ENCODE measurements at regions not wholly inside any gene's neighbourhood (a gene's known extent, or its start where the extent isn't known, plus 50 kb on each side); places are given as distances from the start of the nearest gene placed in this dataset.

GRCh38 chr12:82625523-82625922 lies 61.2 kb upstream of the TMTC2 start:
- ATAC-seq (ENCODE audit: low read depth) (no peak), DNase-seq (no peak)
- H4K5ac ChIP-seq (ENCODE audit: low read depth, low read length), result no peak overlapping the region
- dilution Hi-C loops (cut with HindIII; ENCODE audit: low sequenced_read_pairs, unreplicated experiment) (no loop called here), intact Hi-C loops (cut with micrococcal nuclease) (no loop called here), in situ Hi-C loops (cut with MboI; ENCODE audit: low sequenced_read_pairs) (no loop called here)
- no peak overlapping the region for H2BK5ac ChIP-seq (ENCODE audit: low read depth, low read length, poor library complexity, severe bottlenecking)
- H3K79me1 ChIP-seq (ENCODE audit: low read depth in 1 of 2, low read length in 2 of 2), result no peaks in the 10 kb centered on the region
- no peak overlapping the region for H2AFZ ChIP-seq (replicated peaks; ENCODE audit: low read length, poor library complexity)
- no peaks in the 10 kb centered on the region for H3K36me3 ChIP-seq (ENCODE audit: control insufficient read depth, insufficient read depth, low read length)
- no peak overlapping the region for H4K8ac ChIP-seq (ENCODE audit: low read depth in 2 of 2, low read length in 2 of 2)
- no peak overlapping the region for H3K56ac ChIP-seq (ENCODE audit: extremely low read depth, insufficient read depth, low read length)
- no peak overlapping the region for H3K4ac ChIP-seq (ENCODE audit: low read depth, low read length)
- no peak overlapping the region for H2AK9ac ChIP-seq (replicated peaks; ENCODE audit: low read depth, low read length, poor library complexity)
- no peaks in the 10 kb centered on the region for H3K4me1 ChIP-seq (ENCODE audit: control insufficient read depth, insufficient read depth, low read length)
- no peak overlapping the region for H3K14ac ChIP-seq (replicated peaks; ENCODE audit: low read depth, low read length)
- H3K4me2 ChIP-seq (ENCODE audit: low read depth, low read length), result no peak overlapping the region
- no CpG with 5 or more reads among the region's 3 CpGs for WGBS, 2 experiments (ENCODE audit: extremely low coverage in 2 of 2, insufficient read length in 1 of 2)
- no peak overlapping the region for H3K18ac ChIP-seq (ENCODE audit: low read depth, low read length)
- H3K23ac ChIP-seq (ENCODE audit: low read depth, low read length), result no peak overlapping the region
- H2BK120ac ChIP-seq (ENCODE audit: low read depth, low read length), result no peak overlapping the region
- ChIA-PET POLR2A (ENCODE audit: unreplicated experiment) (no interaction called here), CTCF (no interaction called here)
- no peaks in the 10 kb centered on the region for H3K9me1 ChIP-seq (ENCODE audit: insufficient read depth, low read length)
- no peak overlapping the region for H3K27ac ChIP-seq (ENCODE audit: insufficient read depth, low read length)
- H3K9me3 ChIP-seq (ENCODE audit: control insufficient read depth, insufficient read depth, low read length), result no peaks in the 10 kb centered on the region; the same call in 1 of the 2 replicates
- no peak overlapping the region for H2BK20ac ChIP-seq (ENCODE audit: low read depth, low read length)
- H4K20me1 ChIP-seq (ENCODE audit: insufficient read depth, low read length), result no peaks in the 10 kb centered on the region
- no peak overlapping the region for H3K4me3 ChIP-seq (ENCODE audit: insufficient read depth, low read depth, low read length)
- no peak overlapping the region for H4K91ac ChIP-seq (ENCODE audit: insufficient read depth, low read depth, low read length)
- no peak overlapping the region for H3K9ac ChIP-seq (ENCODE audit: low read depth, low read length)
- BruUV-seq (replicated peaks), result no TSS peak
- H2AK5ac ChIP-seq (ENCODE audit: low read depth, low read length), result no peak overlapping the region
- no peaks in the 10 kb centered on the region for H3K27me3 ChIP-seq (ENCODE audit: control insufficient read depth, insufficient read depth, low read length)
- TF ChIP-seq MXI1 (IDR thresholded peaks at IDR 0.05; ENCODE audit: borderline replicate concordance, low read depth, low read length) (no peak), MAFK (IDR thresholded peaks at IDR 0.05; ENCODE audit: low read depth, low read length) (no peak), CHD1 (IDR thresholded peaks at IDR 0.05; ENCODE audit: low read depth, low read length) (no peak), POLR2A (IDR thresholded peaks at IDR 0.05; ENCODE audit: low read depth, low read length) (no peak), MAZ (IDR thresholded peaks at IDR 0.05; ENCODE audit: borderline replicate concordance, low read depth, low read length) (no peak), CEBPB (IDR thresholded peaks at IDR 0.05; ENCODE audit: low read depth, low read length) (no peak), CTCF (conservative IDR thresholded peaks at IDR 0.05; ENCODE audit: low read depth, low read length) (no peak), NFE2L2 (IDR thresholded peaks at IDR 0.05; ENCODE audit: low read depth, low read length) (no peak), FOS (IDR thresholded peaks at IDR 0.05; ENCODE audit: low read depth, low read length) (no peak), SMC3 (IDR thresholded peaks at IDR 0.05; ENCODE audit: low read depth, low read length) (no peak), USF2 (IDR thresholded peaks at IDR 0.05; ENCODE audit: low read depth, low read length) (no peak), BHLHE40 (IDR thresholded peaks at IDR 0.05; ENCODE audit: low read depth, low read length) (no peak), ELK1 (IDR thresholded peaks at IDR 0.05; ENCODE audit: borderline replicate concordance, low read depth, low read length) (no peak), RCOR1 (IDR thresholded peaks at IDR 0.05; ENCODE audit: insufficient replicate concordance, low read length) (no peak), RAD21 (IDR thresholded peaks at IDR 0.05; ENCODE audit: low read length) (no peak)
- no peak overlapping the region for H2BK15ac ChIP-seq (ENCODE audit: low read depth, low read length)
